Neuronal stem cell (in vitro differentiated cells): ENCODE measurements at regions not wholly inside any gene's neighbourhood (a gene's known extent, or its start where the extent isn't known, plus 50 kb on each side); places are given as distances from the start of the nearest gene placed in this dataset.

Experiments used
- DNase-seq: peaks from one replicate; pipeline ENCODE4 v3.0.0-alpha.2; 2013; ENCODE audit warnings: low spot score
- H2AFZ ChIP-seq: one replicate; pipeline ENCODE4 v1.6.1; 2013; ENCODE audit warnings: mild to moderate bottlenecking, low read length, inconsistent platforms
- H2AK5ac ChIP-seq: 2 replicates; pipeline ENCODE4 v1.6.1; 2013; ENCODE audit warnings: low read depth, mild to moderate bottlenecking, inconsistent platforms, low read length, moderate library complexity, mixed read lengths
- H2BK120ac ChIP-seq: 2 replicates; pipeline ENCODE4 v1.6.1; 2013; ENCODE audit warnings: low read depth, mild to moderate bottlenecking, inconsistent platforms, low read length, moderate library complexity, mixed read lengths
- H2BK12ac ChIP-seq: one replicate; pipeline ENCODE4 v1.6.1; 2013; ENCODE audit warnings: low read length, inconsistent platforms
- H2BK15ac ChIP-seq: 2 replicates; pipeline ENCODE4 v1.6.1; 2013; ENCODE audit warnings: mild to moderate bottlenecking, low read length, inconsistent platforms, mixed read lengths
- H2BK5ac ChIP-seq: one replicate; pipeline ENCODE4 v1.6.1; 2013; ENCODE audit warnings: inconsistent platforms, mild to moderate bottlenecking, low read length, moderate library complexity
- H3K14ac ChIP-seq: one replicate; pipeline ENCODE4 v1.6.1; 2013; ENCODE audit warnings: low read length, inconsistent platforms
- H3K18ac ChIP-seq: 2 replicates; pipeline ENCODE4 v1.6.1; 2013; ENCODE audit warnings: low read length, inconsistent platforms
- H3K23ac ChIP-seq: 2 replicates; pipeline ENCODE4 v1.6.1; 2013; ENCODE audit warnings: low read depth, mild to moderate bottlenecking, mixed read lengths, low read length, inconsistent platforms; ENCODE audit not compliant: poor library complexity
- H3K27ac ChIP-seq: replicated peaks from 3 replicates; pipeline ENCODE4 v1.5.1; 2013; ENCODE audit warnings: low read length, inconsistent platforms
- H3K27me3 ChIP-seq, 3 experiments: 2 replicates each; pipeline ENCODE4 v1.6.1; 2013; ENCODE audit warnings: low read length in 3 of 3, mild to moderate bottlenecking in 2 of 3, inconsistent platforms in 1 of 3, low read depth in 1 of 3, mixed read lengths in 1 of 3, moderate library complexity in 1 of 3; ENCODE audit not compliant: control insufficient read depth in 3 of 3, insufficient read depth in 3 of 3
- H3K36me3 ChIP-seq, 2 donors: replicated peaks in 1 of 2; 2 replicates each; pipeline ENCODE4 v1.6.1; 2013; ENCODE audit warnings: low read length in 2 of 2; ENCODE audit not compliant: control insufficient read depth in 2 of 2, insufficient read depth in 2 of 2
- H3K4ac ChIP-seq: 2 replicates; pipeline ENCODE4 v1.6.1; 2013; ENCODE audit warnings: inconsistent platforms, mild to moderate bottlenecking, low read length, moderate library complexity
- H3K4me1 ChIP-seq, 2 donors: 1 replicate in 1 of 2; 2 replicates in 1 of 2; pipeline ENCODE4 v1.6.1; 2013; ENCODE audit warnings: low read length in 2 of 2, low read depth in 1 of 2; ENCODE audit not compliant: control insufficient read depth in 2 of 2, insufficient read depth in 1 of 2
- H3K4me2 ChIP-seq: one replicate; pipeline ENCODE4 v1.6.1; 2013; ENCODE audit warnings: mild to moderate bottlenecking, low read length, inconsistent platforms; ENCODE audit not compliant: insufficient read depth, poor library complexity, severe bottlenecking
- H3K4me3 ChIP-seq, 2 donors: 2 replicates each; pipeline ENCODE4 v1.5.1; 2013; ENCODE audit warnings: low read length in 2 of 2, mild to moderate bottlenecking in 2 of 2, inconsistent platforms in 1 of 2, moderate library complexity in 1 of 2
- H3K79me1 ChIP-seq: one replicate; pipeline ENCODE4 v1.6.1; 2013; ENCODE audit warnings: low read depth, mild to moderate bottlenecking, inconsistent platforms, low read length, moderate library complexity
- H3K9ac ChIP-seq: one replicate; pipeline ENCODE4 v1.6.1; 2013; ENCODE audit warnings: mild to moderate bottlenecking, low read depth, low read length, inconsistent platforms; ENCODE audit not compliant: poor library complexity
- H3K9me3 ChIP-seq, 2 donors: replicated peaks in 1 of 2; 2 replicates each; pipeline versions ENCODE3 to v1.6.1; 2013; ENCODE audit warnings: low read length in 2 of 2, mild to moderate bottlenecking in 2 of 2, inconsistent platforms in 1 of 2, low read depth in 1 of 2, mixed read lengths in 1 of 2, moderate library complexity in 1 of 2; ENCODE audit not compliant: control insufficient read depth in 2 of 2, insufficient read depth in 1 of 2
- H4K8ac ChIP-seq: one replicate; pipeline ENCODE4 v1.6.1; 2013; ENCODE audit warnings: low read depth, mild to moderate bottlenecking, inconsistent platforms, low read length, moderate library complexity
- H4K91ac ChIP-seq: one replicate; pipeline ENCODE4 v1.6.1; 2013; ENCODE audit warnings: low read length, low read depth, mild to moderate bottlenecking, inconsistent platforms; ENCODE audit not compliant: poor library complexity
- WGBS, 2 donors: extraction: QIAGEN DNeasy Blood & Tissue Kit; methylation state at CpG; one replicate each; pipeline ENCODE4 v1.1.7; 2013; ENCODE audit warnings: missing lambda C conversion rate in 2 of 2, mixed read lengths in 1 of 2; ENCODE audit not compliant: insufficient read length in 2 of 2, insufficient replicate concordance in 1 of 2; ENCODE audit errors: extremely low coverage in 2 of 2; 5-methylcytosine and 5-hydroxymethylcytosine counted together

DNA sequence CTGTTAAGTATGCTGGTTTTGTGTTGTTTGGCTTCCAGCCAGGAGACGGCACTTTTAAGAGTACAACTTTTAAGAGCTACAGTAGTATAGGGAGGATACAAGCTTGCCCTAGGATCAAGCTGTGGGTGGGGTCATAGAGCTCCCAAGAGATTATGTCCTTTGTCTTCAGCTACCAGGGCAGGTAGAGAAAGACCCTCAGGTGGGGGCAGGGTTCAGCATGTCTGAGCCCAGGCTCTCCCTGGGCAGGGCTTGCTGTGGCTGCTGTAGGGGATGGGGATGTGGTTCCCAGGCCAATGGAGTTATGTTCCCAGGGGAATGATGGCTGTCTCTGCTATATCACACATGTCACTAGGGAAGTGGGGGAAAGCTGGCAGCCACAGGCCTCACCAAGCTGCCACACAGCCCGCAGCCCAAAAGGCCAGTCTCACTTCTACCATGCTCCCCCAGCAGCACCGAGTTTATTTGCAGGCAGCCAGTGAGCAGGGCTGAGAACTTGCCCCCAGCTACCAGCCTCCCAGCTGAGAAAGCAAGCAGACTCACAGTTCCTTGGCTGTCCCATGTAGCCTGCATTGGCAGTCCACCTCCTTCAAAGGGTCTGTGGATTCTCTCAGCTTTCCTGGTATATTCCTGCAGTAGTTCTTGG is 105.7 kb upstream of the ERBB4 start:
- Histone ChIP-seq H3K18ac (peak overlapping the region; percentile 83), H2AFZ (peak overlapping the region; percentile 60), H3K27me3 (no peaks in the 10 kb centered on the region), H4K91ac (no peak overlapping the region), H3K4me2 (no peak overlapping the region), H2BK5ac (no peak overlapping the region), H3K4ac (no peak overlapping the region), H3K4me1 (peaks cover 7 to 26% of the 10 kb centered on the region in 2 donors), H3K14ac (peak overlapping the region; percentile 56), H3K4me3 (no peak overlapping the region), H4K8ac (peak overlapping the region; percentile 50), H2AK5ac (no peak overlapping the region), H3K9me3 (peaks cover 0 to 4% of the 10 kb centered on the region in 2 donors), H2BK120ac (no peak overlapping the region), H3K9ac (no peak overlapping the region), H2BK12ac (no peak overlapping the region), H3K79me1 (no peaks in the 10 kb centered on the region), H2BK15ac (peak overlapping the region; percentile 81), H3K23ac (no peak overlapping the region), H3K36me3 (no peaks in the 10 kb centered on the region), H3K27ac (no peak overlapping the region)
- WGBS, 2 donors, result no CpG with 5 or more reads among the region's 3 CpGs
- no peak for DNase-seq

DNA sequence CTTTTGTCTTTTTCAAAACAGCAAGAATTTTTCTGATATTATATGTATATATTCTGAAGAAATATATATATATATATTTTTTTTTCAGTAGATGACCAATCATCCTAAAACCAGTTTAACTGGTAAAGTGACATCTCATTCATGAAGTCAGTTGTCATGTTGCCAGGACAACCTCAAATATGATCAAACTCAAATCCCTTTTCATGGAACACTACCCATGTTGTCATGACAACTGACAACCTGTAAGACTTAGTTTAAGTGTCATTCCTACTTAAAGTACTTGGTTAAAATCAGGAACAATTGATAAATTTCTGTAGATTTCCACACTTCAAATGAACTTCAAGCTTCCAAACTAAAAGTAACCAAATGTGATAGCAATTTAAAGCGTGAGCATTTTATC is 101.8 kb upstream of the ERBB4 start:
- no peak for DNase-seq
- Histone ChIP-seq H3K27ac (no peak overlapping the region), H3K18ac (no peak overlapping the region)

DNA sequence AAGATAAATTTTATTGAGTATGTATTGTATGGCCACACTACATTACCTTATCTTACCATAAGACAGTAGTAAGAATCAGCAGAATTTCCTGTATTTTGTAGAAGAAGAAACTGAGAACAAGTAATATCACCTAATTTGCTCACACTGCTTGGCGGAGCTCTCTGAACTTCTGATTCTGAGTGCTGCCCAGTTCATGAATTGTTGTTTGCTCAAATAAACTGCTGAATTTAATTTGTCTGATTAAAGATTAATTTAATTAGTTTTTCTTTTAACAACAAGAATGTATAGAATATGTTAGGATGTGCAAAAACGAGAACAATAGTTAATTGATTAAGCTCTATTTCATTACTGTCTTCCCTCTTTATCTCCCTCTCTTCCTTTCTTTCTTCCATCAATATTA is 100.1 kb upstream of the ERBB4 start:
- Histone ChIP-seq H2AK5ac (no peak overlapping the region), H3K36me3 (no peaks in the 10 kb centered on the region), H3K27ac (no peak overlapping the region), H2AFZ (no peak overlapping the region), H2BK15ac (no peak overlapping the region), H3K14ac (no peak overlapping the region), H3K4ac (no peak overlapping the region), H3K23ac (no peak overlapping the region), H3K4me1 (peaks cover 0 to 10% of the 10 kb centered on the region in 2 donors), H3K79me1 (no peaks in the 10 kb centered on the region), H3K9me3 (peaks cover 0 to 15% of the 10 kb centered on the region in 2 donors), H4K91ac (no peak overlapping the region), H3K4me2 (no peak overlapping the region), H2BK12ac (no peak overlapping the region), H3K18ac (no peak overlapping the region), H3K4me3 (no peak overlapping the region), H3K9ac (no peak overlapping the region), H2BK120ac (no peak overlapping the region), H4K8ac (no peak overlapping the region), H2BK5ac (no peak overlapping the region), H3K27me3 (no peaks in the 10 kb centered on the region)
- no CpG with 5 or more reads among the region's 2 CpGs for WGBS, 2 donors
- no peak for DNase-seq

More for the DNA sequence above, 101.8 kb upstream of the ERBB4 start:
- H2BK120ac ChIP-seq, result no peak overlapping the region
- H2AK5ac ChIP-seq, result no peak overlapping the region
- no CpG with 5 or more reads among the region's 1 CpG for WGBS, 2 donors
- H2AFZ ChIP-seq, result no peak overlapping the region
- no peak overlapping the region for H4K8ac ChIP-seq
- H3K4ac ChIP-seq, result no peak overlapping the region
- no peaks in the 10 kb centered on the region for H3K79me1 ChIP-seq
- H4K91ac ChIP-seq, result no peak overlapping the region
- no peak overlapping the region for H3K9ac ChIP-seq
- H3K4me2 ChIP-seq, result no peak overlapping the region
- H2BK5ac ChIP-seq, result no peak overlapping the region
- peaks cover 6 to 17% of the 10 kb centered on the region in 2 donors for H3K4me1 ChIP-seq
- no peak overlapping the region for H3K23ac ChIP-seq
- no peaks in the 10 kb centered on the region for H3K36me3 ChIP-seq
- no peaks in the 10 kb centered on the region for H3K27me3 ChIP-seq
- H2BK15ac ChIP-seq, result no peak overlapping the region
- H3K4me3 ChIP-seq, result no peak overlapping the region
- no peak overlapping the region for H3K14ac ChIP-seq
- H2BK12ac ChIP-seq, result no peak overlapping the region
- peaks cover 0 to 15% of the 10 kb centered on the region in 2 donors for H3K9me3 ChIP-seq

DNA sequence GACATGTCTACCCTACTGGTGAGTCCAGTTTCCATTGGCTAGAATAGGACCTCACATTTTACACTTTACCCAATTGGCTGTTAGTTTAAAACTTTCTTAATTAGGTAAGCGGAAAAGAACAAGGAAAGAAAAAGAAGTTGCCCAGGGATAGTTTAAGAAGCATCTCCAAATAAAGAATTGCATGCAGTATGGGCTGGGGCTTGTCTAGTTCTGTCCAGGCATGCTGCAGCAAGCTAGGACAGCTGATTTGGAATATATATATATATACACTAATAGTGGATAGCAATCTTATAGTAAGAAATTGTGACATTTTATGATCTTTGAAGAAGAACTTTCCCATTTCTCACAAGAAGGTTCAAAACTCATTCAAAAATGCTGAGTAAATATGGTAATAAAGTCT is 90.0 kb upstream of the ERBB4 start:
- H3K4ac ChIP-seq, result no peak overlapping the region
- H3K9ac ChIP-seq, result no peak overlapping the region
- no peaks in the 10 kb centered on the region for H3K4me1 ChIP-seq
- H3K27me3 ChIP-seq, result no peaks in the 10 kb centered on the region
- H3K4me3 ChIP-seq, result no peak overlapping the region
- no CpG with 5 or more reads among the region's 1 CpG for WGBS, 2 donors
- no peak overlapping the region for H2AFZ ChIP-seq
- DNase-seq, result no peak
- peaks cover 0 to 8% of the 10 kb centered on the region in 2 donors for H3K9me3 ChIP-seq
- no peak overlapping the region for H3K23ac ChIP-seq
- no peak overlapping the region for H2BK15ac ChIP-seq
- H3K79me1 ChIP-seq, result no peaks in the 10 kb centered on the region
- H3K36me3 ChIP-seq, result no peaks in the 10 kb centered on the region
- H2BK12ac ChIP-seq, result no peak overlapping the region
- H3K14ac ChIP-seq, result no peak overlapping the region
- H2BK5ac ChIP-seq, result no peak overlapping the region
- no peak overlapping the region for H3K4me2 ChIP-seq
- no peak overlapping the region for H4K91ac ChIP-seq
- H4K8ac ChIP-seq, result no peak overlapping the region
- H3K27ac ChIP-seq, result no peak overlapping the region
- H2BK120ac ChIP-seq, result no peak overlapping the region
- no peak overlapping the region for H3K18ac ChIP-seq
- H2AK5ac ChIP-seq, result no peak overlapping the region
